ENCODE measurements at regions not wholly inside any gene's neighbourhood (a gene's known extent, or its start where the extent isn't known, plus 50 kb on each side); places are given as distances from the start of the nearest gene placed in this dataset.

- no peak for FAIRE-seq
Observed at GRCh38 chr5:91443761-91444467, 60.8 kb upstream of the ARRDC3 start.

GRCh38 chr5:91443023-91443422 lies 59.9 kb upstream of the ARRDC3 start:
- FAIRE-seq, result no peak

GRCh38 chr5:91441082-91441481 lies 58.0 kb upstream of the ARRDC3 start:
- no peak for FAIRE-seq

DNA sequence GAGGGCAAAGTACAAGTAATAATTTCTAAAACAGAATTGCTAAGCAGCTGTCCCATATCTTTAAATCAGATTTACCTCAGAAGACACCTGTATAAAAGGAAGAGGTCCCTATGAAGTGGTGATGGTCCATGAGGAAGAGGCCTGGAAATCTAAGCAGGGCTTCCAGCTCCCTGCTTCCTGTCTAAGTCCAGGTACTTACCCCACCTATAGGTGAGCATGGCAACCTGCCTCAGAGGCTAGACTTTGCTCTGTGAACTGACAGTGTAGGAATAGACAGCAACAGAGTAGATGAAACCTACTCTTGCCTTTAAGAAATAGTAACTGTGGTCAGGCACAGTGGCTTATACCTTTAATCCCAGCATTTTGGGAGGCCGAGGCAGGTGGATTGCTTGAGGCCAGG lies 55.8 kb upstream of the ARRDC3 start:
- no peak for FAIRE-seq

- FAIRE-seq, result no peak
Observed at GRCh38 chr5:91436241-91436640, 53.1 kb upstream of the ARRDC3 start.

DNA sequence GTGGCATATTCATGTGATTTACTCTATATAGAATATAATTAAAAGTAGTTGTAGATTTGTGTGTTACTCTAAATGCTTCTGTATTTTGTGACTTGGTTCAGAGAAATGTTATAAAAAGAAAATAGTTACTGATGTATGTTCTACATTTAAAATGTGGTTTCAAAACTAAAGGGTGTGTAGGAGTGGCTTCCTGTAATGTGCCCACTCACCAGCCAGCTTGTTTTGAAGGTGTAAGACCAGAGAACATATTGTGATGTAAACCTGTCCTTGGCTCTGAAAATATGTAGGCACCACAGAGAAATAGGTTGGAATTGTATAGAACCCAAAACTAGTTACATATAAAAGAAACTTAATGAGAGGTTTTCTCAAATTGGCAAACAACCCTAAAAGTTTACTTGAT lies 51.2 kb upstream of the ARRDC3 start:
- no peak for FAIRE-seq

DNA sequence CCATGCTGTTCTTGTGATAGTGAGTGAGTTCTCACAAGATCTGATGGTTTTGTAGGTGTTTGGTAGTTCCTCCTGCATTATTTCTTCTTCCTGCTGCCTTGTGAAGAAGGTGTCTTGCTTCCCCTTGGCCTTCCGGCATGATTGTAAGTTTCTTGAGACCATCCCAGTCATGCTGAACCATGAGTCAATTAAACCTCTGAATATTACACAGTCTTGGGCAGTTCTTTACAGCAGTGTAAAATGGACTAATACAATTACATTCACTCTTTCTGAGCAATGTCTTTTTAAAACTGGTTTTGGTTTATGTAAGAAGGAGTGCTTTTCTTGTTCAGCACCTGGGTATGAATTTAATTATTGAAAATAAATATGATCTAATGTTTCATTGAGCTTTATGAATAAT lies 50.7 kb upstream of the ARRDC3 start:
- no peak for FAIRE-seq
